ENCODE measurements at regions not wholly inside any gene's neighbourhood (a gene's known extent, or its start where the extent isn't known, plus 50 kb on each side); places are given as distances from the start of the nearest gene placed in this dataset.
"Not testable (repeated sequence)": the region's sequence is repeated elsewhere in the genome, so short reads cannot be mapped to it uniquely, and the experiment has no call there.

GRCh38 chr2:111412841-111413650, 292.3 kb downstream of the BCL2L11 start:
- TF ChIP-seq, protein P1, sequence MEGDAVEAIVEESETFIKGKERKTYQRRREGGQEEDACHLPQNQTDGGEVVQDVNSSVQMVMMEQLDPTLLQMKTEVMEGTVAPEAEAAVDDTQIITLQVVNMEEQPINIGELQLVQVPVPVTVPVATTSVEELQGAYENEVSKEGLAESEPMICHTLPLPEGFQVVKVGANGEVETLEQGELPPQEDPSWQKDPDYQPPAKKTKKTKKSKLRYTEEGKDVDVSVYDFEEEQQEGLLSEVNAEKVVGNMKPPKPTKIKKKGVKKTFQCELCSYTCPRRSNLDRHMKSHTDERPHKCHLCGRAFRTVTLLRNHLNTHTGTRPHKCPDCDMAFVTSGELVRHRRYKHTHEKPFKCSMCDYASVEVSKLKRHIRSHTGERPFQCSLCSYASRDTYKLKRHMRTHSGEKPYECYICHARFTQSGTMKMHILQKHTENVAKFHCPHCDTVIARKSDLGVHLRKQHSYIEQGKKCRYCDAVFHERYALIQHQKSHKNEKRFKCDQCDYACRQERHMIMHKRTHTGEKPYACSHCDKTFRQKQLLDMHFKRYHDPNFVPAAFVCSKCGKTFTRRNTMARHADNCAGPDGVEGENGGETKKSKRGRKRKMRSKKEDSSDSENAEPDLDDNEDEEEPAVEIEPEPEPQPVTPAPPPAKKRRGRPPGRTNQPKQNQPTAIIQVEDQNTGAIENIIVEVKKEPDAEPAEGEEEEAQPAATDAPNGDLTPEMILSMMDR (IDR thresholded peaks at IDR 0.05) = not testable (repeated sequence)
- TF ChIP-seq, protein P2, sequence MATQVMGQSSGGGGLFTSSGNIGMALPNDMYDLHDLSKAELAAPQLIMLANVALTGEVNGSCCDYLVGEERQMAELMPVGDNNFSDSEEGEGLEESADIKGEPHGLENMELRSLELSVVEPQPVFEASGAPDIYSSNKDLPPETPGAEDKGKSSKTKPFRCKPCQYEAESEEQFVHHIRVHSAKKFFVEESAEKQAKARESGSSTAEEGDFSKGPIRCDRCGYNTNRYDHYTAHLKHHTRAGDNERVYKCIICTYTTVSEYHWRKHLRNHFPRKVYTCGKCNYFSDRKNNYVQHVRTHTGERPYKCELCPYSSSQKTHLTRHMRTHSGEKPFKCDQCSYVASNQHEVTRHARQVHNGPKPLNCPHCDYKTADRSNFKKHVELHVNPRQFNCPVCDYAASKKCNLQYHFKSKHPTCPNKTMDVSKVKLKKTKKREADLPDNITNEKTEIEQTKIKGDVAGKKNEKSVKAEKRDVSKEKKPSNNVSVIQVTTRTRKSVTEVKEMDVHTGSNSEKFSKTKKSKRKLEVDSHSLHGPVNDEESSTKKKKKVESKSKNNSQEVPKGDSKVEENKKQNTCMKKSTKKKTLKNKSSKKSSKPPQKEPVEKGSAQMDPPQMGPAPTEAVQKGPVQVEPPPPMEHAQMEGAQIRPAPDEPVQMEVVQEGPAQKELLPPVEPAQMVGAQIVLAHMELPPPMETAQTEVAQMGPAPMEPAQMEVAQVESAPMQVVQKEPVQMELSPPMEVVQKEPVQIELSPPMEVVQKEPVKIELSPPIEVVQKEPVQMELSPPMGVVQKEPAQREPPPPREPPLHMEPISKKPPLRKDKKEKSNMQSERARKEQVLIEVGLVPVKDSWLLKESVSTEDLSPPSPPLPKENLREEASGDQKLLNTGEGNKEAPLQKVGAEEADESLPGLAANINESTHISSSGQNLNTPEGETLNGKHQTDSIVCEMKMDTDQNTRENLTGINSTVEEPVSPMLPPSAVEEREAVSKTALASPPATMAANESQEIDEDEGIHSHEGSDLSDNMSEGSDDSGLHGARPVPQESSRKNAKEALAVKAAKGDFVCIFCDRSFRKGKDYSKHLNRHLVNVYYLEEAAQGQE (IDR thresholded peaks at IDR 0.05; ENCODE audit: insufficient read depth in 1 of 2, low read depth in 2 of 2, low read length in 1 of 2) = not testable (repeated sequence)
